HG03378 (cell line): ENCODE measurements at regions not wholly inside any gene's neighbourhood (a gene's known extent, or its start where the extent isn't known, plus 50 kb on each side); places are given as distances from the start of the nearest gene placed in this dataset.
A peak's percentile ranks its signal among the peaks of the same experiment; 100 is the strongest.
"Not testable (repeated sequence)": the region's sequence is repeated elsewhere in the genome, so short reads cannot be mapped to it uniquely, and the experiment has no call there.

Experiments
- ATAC-seq: cut with Tn5 transposase; IDR thresholded peaks from one replicate; pipeline ENCODE4 v1.9.1; 2021; ENCODE audit warnings: mild to moderate bottlenecking, moderate library complexity; ENCODE audit not compliant: unreplicated experiment

DNA sequence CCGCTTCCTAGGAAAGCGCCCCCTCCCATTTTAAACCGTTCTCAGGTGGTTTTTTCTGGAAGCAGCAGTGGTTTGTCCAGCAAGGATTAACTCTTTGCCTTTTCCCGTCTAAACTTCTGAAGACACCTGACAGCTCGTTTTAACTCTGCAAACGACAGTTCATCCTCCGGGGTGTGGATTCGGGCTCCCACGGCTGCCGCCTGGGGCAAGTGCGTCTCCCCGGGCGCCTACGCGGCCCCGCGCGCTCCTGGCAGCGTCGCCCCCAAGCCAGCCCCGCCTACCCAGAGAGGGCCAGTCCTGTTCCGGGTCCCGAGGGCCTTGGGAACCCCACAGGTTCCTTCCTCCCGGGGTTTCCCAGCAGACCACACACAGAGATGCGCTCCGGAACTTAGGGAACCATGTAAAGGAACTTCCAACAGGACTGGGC, 54.4 kb downstream of the PRR18 start:
- no peak for ATAC-seq

DNA sequence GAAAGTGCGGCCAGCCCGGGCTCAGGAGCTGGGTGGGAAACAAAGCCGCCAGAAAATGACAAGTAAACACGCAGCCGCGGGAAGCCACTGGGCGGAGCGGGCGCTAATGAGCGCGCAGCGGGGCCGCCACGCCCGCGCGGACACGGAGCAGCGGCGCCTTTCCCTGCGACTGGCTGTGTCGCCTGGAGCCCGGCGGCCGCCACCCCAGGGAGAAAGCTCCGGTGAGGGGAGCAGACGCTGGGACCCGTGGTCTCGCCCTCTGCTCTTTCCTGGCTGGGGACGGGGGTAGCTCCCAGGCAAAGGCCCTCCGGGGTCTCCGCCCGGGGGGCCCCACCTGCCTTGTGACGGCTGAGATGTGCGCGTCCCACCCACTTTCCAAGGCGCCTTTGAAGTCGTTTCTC, 54.9 kb downstream of the PRR18 start:
- no peak for ATAC-seq

- ATAC-seq, result no peak
Measured at GRCh38 chr6:166252601-166253000, 55.6 kb downstream of the PRR18 start.

GRCh38 chr6:166251655-166252054, 56.5 kb downstream of the PRR18 start:
- ATAC-seq, result no peak

GRCh38 chr6:166251211-166251610, 57.0 kb downstream of the PRR18 start:
- ATAC-seq, result no peak

- not testable (repeated sequence) for ATAC-seq
Measured at GRCh38 chr6:166249061-166249785, 59.0 kb downstream of the PRR18 start.

GRCh38 chr6:166245148-166245547, 63.0 kb downstream of the PRR18 start:
- ATAC-seq, result no peak

DNA sequence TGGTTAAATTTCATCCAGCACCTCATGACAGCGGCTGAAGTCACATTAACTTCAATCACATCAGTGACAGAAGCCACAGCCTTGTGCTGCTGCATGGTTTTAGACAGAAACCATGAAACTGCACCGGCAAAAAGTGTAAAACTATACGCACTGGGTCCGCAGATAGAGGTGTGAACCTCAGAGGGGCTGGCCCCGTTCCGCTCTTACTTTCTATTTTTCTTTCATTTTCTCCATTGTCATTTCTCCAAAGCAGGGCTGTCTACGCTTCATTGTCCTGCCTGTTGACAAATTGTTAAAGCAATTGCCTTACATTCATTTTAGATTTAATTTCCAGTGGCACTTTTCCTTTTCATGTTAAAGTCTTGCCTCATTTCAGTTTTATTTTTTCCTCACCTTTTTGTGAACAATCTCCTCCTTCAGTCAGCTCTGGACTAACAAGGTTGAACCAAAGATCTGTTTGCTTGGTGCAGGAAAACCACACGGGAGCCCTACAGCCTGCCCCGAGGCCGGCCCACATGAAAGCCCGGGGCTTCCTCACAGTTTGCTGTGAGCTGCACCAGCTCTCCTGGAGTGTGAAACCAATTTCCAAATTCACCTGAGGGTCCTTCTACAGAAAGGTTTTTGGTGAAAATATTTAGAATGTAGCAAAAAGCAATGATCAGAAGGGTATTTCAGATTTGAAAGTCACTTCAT, 63.7 kb downstream of the PRR18 start:
- peak; percentile 88 for ATAC-seq

- no peak for ATAC-seq
Measured at GRCh38 chr6:166242888-166243287, 65.3 kb downstream of the PRR18 start.

DNA sequence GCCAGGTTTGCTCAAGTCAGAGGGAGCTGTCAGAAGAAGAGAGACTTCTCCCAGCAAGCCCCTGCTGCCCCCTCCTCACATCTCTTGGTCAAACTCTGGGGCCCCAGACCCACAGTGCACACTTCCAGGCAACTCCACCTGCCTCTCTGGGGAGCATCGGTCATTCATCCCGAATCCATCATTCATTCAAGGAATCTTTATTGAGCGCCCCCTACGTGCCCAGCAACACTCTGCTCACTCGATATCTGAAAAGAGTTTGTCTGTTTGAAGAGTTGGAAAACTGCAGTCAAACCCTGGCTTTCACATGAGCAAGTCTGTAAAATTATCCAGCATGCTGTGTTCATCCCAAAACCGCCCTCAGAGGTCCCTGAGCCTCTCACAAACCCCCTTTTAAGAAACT, 66.2 kb downstream of the PRR18 start:
- no peak for ATAC-seq

GRCh38 chr6:166240889-166241288, 67.3 kb downstream of the PRR18 start:
- no peak for ATAC-seq

DNA sequence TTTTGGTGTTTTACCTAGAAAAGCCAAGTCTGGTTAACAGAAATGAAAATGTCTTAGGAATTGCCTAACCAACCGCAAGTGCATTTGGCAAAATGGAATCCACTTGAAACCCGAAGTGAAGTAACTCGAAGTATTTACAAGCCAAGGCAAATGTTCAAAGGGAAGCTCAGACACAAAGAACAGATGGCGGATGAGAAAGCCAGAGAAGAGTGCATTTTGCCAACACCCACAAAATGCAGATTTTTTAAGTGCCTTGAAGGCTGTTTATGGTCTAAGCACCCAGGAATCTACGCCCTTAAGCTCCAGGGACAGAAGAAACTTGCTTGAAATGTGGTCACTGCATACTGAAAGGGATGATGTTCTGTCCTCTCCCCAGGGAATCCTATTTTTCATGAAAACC, 70.0 kb upstream of the TBXT start:
- no peak for ATAC-seq

DNA sequence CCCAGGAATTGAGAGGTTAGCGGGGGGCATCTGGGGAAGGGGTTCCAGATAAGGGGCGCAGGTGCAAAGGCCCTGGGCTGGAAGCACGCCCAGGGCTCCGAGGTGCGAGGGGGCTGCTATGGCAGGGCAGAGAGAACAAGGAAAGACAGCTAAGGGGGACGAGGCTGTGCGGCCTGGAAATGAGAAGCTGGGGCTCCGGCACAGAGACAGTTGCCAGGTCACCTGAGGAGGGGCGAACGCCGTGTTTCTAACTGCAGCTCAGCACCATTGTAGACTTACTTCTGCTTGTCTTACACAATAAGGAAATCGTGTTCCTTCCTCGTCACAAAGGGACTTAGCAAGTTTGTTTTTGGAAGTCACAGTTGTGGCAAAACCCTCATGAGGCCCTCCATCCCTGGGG, 68.9 kb upstream of the TBXT start:
- no peak for ATAC-seq

GRCh38 chr6:166235666-166236292, 68.1 kb upstream of the TBXT start:
- no peak for ATAC-seq

- ATAC-seq, result not testable (repeated sequence)
Measured at GRCh38 chr6:166231181-166231580, 63.5 kb upstream of the TBXT start.

GRCh38 chr6:166228839-166229528, 61.3 kb upstream of the TBXT start:
- ATAC-seq, result no peak

DNA sequence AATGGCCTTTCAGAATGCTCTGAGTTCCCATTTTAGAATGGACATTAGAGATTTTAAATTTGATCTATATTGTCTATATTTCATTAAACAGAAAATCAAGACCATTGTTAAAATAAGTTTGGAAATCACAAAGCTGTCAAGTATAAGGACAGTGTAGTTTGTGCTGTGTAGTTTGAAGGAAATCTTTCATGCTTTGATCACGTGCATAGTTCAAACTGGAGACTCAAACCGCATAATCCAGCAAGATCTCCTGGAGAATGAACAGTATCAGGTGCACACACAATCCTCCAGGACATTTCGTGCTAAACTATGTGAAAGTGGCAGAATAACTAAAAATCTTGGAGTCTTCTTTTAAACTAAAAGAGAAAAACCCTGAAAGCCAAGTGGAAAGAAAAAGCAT, 60.8 kb upstream of the TBXT start:
- ATAC-seq, result no peak

DNA sequence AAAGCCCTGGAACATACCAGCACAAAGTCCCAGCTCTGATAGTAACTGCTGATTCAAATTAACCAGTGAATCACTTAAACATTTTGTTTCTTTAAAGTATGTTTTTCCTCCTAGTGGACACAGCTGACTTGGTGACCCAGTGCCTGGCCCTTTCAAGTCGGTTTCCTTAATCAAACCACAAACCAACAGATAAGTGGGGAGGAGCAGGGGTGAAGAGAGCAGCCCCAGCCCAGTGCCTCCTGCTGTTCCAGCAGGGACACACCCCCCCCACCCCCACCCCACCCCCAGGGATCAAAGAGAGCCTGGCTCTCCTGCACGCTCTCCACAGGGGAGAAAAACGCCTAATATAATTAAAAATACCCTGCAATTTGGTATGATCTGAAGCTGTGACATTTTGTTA, 55.4 kb upstream of the TBXT start:
- no peak for ATAC-seq

GRCh38 chr6:166222631-166223030, 55.0 kb upstream of the TBXT start:
- ATAC-seq, result no peak

DNA sequence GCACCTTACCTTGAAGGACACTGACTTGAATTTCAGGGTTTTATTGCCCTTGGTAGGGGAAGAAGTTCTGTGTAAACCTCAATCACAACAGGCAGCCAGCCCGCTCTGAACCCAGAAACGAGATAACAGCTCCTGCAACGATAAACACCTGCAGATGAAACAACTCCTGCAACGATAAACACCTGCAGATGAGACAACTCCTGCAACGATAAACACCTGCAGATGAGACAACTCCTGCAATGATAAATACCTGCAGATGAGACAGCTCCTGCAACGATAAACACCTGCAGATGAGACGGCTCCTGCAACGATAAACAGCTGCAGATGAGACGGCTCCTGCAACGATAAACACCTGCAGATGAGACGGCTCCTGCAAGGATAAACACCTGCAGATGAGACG, 54.0 kb upstream of the TBXT start:
- no peak for ATAC-seq

DNA sequence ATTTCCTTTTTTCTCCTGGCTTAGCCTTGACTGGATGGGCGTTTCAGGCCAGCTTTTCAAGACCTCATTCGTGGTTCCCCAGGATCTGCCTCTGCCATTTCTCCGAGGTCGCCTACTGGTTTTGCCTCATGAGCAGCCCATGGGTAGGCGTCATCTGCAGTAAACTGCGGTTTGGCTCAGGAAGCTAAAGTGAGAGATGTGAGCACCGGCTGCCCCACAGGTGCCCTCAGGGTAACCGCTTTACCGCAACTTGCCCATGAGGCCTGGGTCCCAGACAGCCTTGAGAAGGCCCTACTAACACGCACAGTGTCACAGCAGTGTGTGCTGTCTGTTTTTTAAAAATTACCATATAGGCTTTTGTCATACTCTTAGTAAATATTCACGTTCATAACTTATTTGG, 53.4 kb upstream of the TBXT start:
- no peak for ATAC-seq
